Upper lobe of left lung (tissue), 6 donors: ENCODE measurements at regions not wholly inside any gene's neighbourhood (a gene's known extent, or its start where the extent isn't known, plus 50 kb on each side); places are given as distances from the start of the nearest gene placed in this dataset.

ENCODE experiments used
- ATAC-seq, 2 donors: fragments of 200-7000 bp; cut with Tn5 transposase; one replicate each; pipeline ENCODE4 v1.9.1; 2022; ENCODE audit warnings: mild to moderate bottlenecking in 2 of 2, moderate library complexity in 2 of 2; ENCODE audit not compliant: low FRiP score in 2 of 2
- DNase-seq, 2 donors: peaks; one replicate each; pipeline ENCODE4 v3.0.0-alpha.2; 2019 to 2020
- H3K27ac ChIP-seq, 4 donors: fragments of 200-600 bp; sonication (generic); one replicate each; pipeline ENCODE4 v1.5.1; 2016 to 2019
- H3K27me3 ChIP-seq, 4 donors: fragments of 200-600 bp; sonication (generic); one replicate each; pipeline ENCODE4 v1.5.1; 2017 to 2019
- H3K36me3 ChIP-seq, 4 donors: fragments of 200-600 bp; sonication (generic); one replicate each; pipeline ENCODE4 v1.5.1; 2016 to 2019
- H3K4me1 ChIP-seq, 4 donors: fragments of 200-600 bp; sonication (generic); one replicate each; pipeline ENCODE4 v1.5.1; 2018 to 2019
- H3K4me3 ChIP-seq, 4 donors: fragments of 200-600 bp; sonication (generic); one replicate each; pipeline ENCODE4 v1.5.1; 2017 to 2019; ENCODE audit warnings: mild to moderate bottlenecking in 2 of 4, moderate library complexity in 1 of 4
- H3K9me3 ChIP-seq, 4 donors: fragments of 200-600 bp; sonication (generic); one replicate each; pipeline ENCODE4 v1.5.1; 2018 to 2019
- EP300 ChIP-seq, 4 donors: sonication (generic); formaldehyde crosslinking; IDR thresholded peaks; one replicate each; pipeline ENCODE4 v1.5.1; 2017; ENCODE audit warnings: antibody characterized with exemption in 4 of 4, control low read depth in 2 of 4
- POLR2A ChIP-seq, 4 donors: fragments of 450-650 bp; IDR thresholded peaks; one replicate each; pipeline ENCODE4 v1.5.1; 2016 to 2017; ENCODE audit warnings: antibody characterized with exemption in 4 of 4, mild to moderate bottlenecking in 2 of 4
- POLR2AphosphoS5 ChIP-seq, 2 donors: sonication (generic); formaldehyde crosslinking; IDR thresholded peaks; one replicate each; pipeline ENCODE4 v1.5.1; 2017; ENCODE audit warnings: antibody characterized with exemption in 2 of 2
- WGBS, 2 donors: methylation state at CpG; one replicate each; pipeline ENCODE4 v1.1.5; 2017 to 2018; 5-methylcytosine and 5-hydroxymethylcytosine counted together
- TF ChIP-seq, protein P1 (sequence below), 6 experiments: fragments of 450-650 bp in 4 of 6; fragments of 200-600 bp in 2 of 6; sonication (generic) in 2 of 6; IDR thresholded peaks; one replicate each; pipeline ENCODE4 v1.5.1; 2016 to 2019; ENCODE audit warnings: antibody characterized with exemption in 6 of 6
- donor health status: DM: no; HTN: no; CAD: no; lungs with moderate emphysema.
- donor health status: DM: no; HTN: yes; CAD: no; lungs with severe emphysema.

GRCh38 chr5:74289691-74290090 lies 350.8 kb downstream of the ENC1 start:
- 47 to 50% methylated on average over 1 of the region's 1 CpG for WGBS, 2 donors
- peak overlapping the region in 2 of 4 donors; percentile 37 to 52 for H3K27ac ChIP-seq

DNA sequence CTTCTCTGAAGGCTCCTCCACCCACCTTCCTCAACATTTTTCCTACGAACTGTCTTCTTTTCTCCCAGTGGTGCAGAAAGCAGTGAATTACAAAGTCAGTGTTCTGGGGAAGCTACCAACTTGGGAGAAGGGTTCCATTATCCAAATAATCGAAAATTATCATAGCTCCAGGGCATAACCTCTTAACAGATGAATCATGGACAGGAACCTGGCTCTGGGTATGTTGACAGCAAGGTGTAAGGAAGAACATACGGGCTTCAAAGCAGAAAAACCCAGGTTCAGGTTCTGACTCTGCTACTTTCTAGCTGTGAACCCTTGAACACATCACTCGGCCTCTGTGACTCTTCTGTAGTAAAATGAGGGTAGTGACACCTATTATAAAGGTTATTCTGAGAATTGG lies 351.3 kb downstream of the ENC1 start:
- WGBS, 2 donors = 81 to 83% methylated on average over 4 of the region's 4 CpGs
- H3K4me1 ChIP-seq = peaks cover 0 to 5% (median 0%) of the 10 kb centered on the region in 4 donors
- ATAC-seq (no peak), DNase-seq (no peak)
- H3K9me3 ChIP-seq = no peaks in the 10 kb centered on the region
- H3K27me3 ChIP-seq = no peaks in the 10 kb centered on the region
- peak overlapping the region; percentile 23 to 52 (median 38) for H3K27ac ChIP-seq
- TF ChIP-seq POLR2AphosphoS5 (IDR thresholded peaks at IDR 0.05) = no peak
- TF ChIP-seq EP300 (IDR thresholded peaks at IDR 0.05) = no peak
- no peak for TF ChIP-seq POLR2A (IDR thresholded peaks at IDR 0.05)
- TF ChIP-seq, protein P1, sequence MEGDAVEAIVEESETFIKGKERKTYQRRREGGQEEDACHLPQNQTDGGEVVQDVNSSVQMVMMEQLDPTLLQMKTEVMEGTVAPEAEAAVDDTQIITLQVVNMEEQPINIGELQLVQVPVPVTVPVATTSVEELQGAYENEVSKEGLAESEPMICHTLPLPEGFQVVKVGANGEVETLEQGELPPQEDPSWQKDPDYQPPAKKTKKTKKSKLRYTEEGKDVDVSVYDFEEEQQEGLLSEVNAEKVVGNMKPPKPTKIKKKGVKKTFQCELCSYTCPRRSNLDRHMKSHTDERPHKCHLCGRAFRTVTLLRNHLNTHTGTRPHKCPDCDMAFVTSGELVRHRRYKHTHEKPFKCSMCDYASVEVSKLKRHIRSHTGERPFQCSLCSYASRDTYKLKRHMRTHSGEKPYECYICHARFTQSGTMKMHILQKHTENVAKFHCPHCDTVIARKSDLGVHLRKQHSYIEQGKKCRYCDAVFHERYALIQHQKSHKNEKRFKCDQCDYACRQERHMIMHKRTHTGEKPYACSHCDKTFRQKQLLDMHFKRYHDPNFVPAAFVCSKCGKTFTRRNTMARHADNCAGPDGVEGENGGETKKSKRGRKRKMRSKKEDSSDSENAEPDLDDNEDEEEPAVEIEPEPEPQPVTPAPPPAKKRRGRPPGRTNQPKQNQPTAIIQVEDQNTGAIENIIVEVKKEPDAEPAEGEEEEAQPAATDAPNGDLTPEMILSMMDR (IDR thresholded peaks at IDR 0.05) = no peak
- no peaks in the 10 kb centered on the region for H3K36me3 ChIP-seq
- H3K4me3 ChIP-seq = no peak overlapping the region

More at GRCh38 chr5:74289691-74290090, 350.8 kb downstream of the ENC1 start:
- Histone ChIP-seq H3K27me3 (no peaks in the 10 kb centered on the region), H3K4me3 (no peak overlapping the region), H3K9me3 (no peaks in the 10 kb centered on the region), H3K36me3 (no peaks in the 10 kb centered on the region), H3K4me1 (peaks cover 0 to 5% (median 0%) of the 10 kb centered on the region in 4 donors)
- no peak for ATAC-seq
- TF ChIP-seq, protein P1 (IDR thresholded peaks at IDR 0.05) = no peak
- TF ChIP-seq POLR2AphosphoS5 (IDR thresholded peaks at IDR 0.05) (no peak), POLR2A (IDR thresholded peaks at IDR 0.05) (no peak), EP300 (IDR thresholded peaks at IDR 0.05) (no peak)
- no peak for DNase-seq

DNA sequence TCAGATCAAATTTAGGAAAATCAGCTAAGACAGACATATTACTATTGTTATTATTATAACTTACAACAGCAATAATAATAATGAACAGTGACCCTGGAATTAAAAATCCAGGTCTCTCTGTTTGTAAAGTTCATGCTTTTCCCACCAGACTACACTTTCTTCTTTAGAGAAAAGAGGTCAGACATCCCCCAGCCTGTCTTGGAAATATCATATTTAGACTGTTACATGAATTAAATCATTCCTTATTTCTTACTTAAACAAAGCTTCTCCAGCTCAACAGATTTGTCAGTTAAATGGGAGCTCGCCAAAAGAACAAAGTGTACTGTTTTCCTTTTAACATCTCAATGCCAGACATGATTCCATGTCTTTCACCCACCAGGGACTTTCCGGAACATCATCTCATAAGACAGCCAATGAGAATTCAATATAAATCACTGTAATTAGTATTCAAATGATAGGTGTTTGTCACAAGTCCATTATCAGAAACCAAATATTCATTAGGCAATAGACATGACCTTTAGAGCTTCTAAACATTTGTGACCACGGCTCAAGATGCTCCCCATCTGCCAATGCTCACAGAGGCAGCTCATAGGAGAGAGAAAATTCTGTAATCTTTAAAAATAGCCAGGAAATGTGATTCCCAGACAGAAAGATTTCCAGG lies 351.9 kb downstream of the ENC1 start:
- ATAC-seq = peak; percentile 39 to 87
- DNase-seq = no peak
- Histone ChIP-seq H3K4me1 (peaks cover 0 to 5% (median 0%) of the 10 kb centered on the region in 4 donors), H3K9me3 (no peaks in the 10 kb centered on the region), H3K4me3 (no peak overlapping the region), H3K27ac (peak overlapping the region in 3 of 4 donors; percentile 8 to 57 (median 52)), H3K27me3 (no peaks in the 10 kb centered on the region), H3K36me3 (no peaks in the 10 kb centered on the region)
- peak; percentile 33 to 63 for TF ChIP-seq POLR2AphosphoS5 (IDR thresholded peaks at IDR 0.05)
- peak in 2 of 4 donors; percentile 43 to 45 for TF ChIP-seq EP300 (IDR thresholded peaks at IDR 0.05)
- TF ChIP-seq, protein P1 (IDR thresholded peaks at IDR 0.05) = no peak
- WGBS, 2 donors = 62 to 69% methylated on average over 3 of the region's 3 CpGs

GRCh38 chr5:74288038-74288437 lies 352.5 kb downstream of the ENC1 start:
- 94 to 96% methylated on average over 4 of the region's 4 CpGs for WGBS, 2 donors
- TF ChIP-seq EP300 (IDR thresholded peaks at IDR 0.05) (no peak), POLR2AphosphoS5 (IDR thresholded peaks at IDR 0.05) (no peak), POLR2A (IDR thresholded peaks at IDR 0.05) (no peak)
- TF ChIP-seq, protein P1 (IDR thresholded peaks at IDR 0.05) = no peak
- H3K36me3 ChIP-seq = no peaks in the 10 kb centered on the region
- ATAC-seq (peak in 1 of 2 donors; percentile 67), DNase-seq (peak in 1 of 2 donors; percentile 15)
- H3K27ac ChIP-seq = peak overlapping the region in 3 of 4 donors; percentile 8 to 57 (median 48)
- H3K4me3 ChIP-seq = no peak overlapping the region
- peaks cover 0 to 5% (median 0%) of the 10 kb centered on the region in 4 donors for H3K4me1 ChIP-seq
- no peaks in the 10 kb centered on the region for H3K27me3 ChIP-seq
- no peaks in the 10 kb centered on the region for H3K9me3 ChIP-seq
